Activated T-helper 17 cell treated with anti-CD3 and anti-CD28 coated beads, Interleukin-2, amount 50 U/mL, for 72 hours (primary cell): ENCODE measurements at regions not wholly inside any gene's neighbourhood (a gene's known extent, or its start where the extent isn't known, plus 50 kb on each side); places are given as distances from the start of the nearest gene placed in this dataset.

ENCODE experiments used
- ATAC-seq: fragments of 150-1000 bp; cut with Tn5 transposase; replicated peaks from 2 replicates; pipeline ENCODE4 v1.10.0; 2021; ENCODE audit warnings: mild to moderate bottlenecking, moderate library complexity
- H3K27ac Mint-ChIP-seq: one replicate; pipeline ENCODE4 v1.8.0; 2022; ENCODE audit warnings: mixed read lengths
- H3K27me3 Mint-ChIP-seq: one replicate; pipeline ENCODE4 v1.8.0; 2022; ENCODE audit warnings: mixed read lengths
- H3K36me3 Mint-ChIP-seq: one replicate; pipeline ENCODE4 v1.8.0; 2022; ENCODE audit warnings: low read depth, mild to moderate bottlenecking, mixed read lengths
- H3K4me1 Mint-ChIP-seq: one replicate; pipeline ENCODE4 v1.8.0; 2022; ENCODE audit warnings: mixed read lengths
- H3K4me3 Mint-ChIP-seq: one replicate; pipeline ENCODE4 v1.8.0; 2022; ENCODE audit warnings: mild to moderate bottlenecking, mixed read lengths
- H3K9me3 Mint-ChIP-seq: one replicate; pipeline ENCODE4 v1.8.0; 2022; ENCODE audit warnings: mixed read lengths

GRCh38 chr22:47446821-47447810 lies 684.7 kb downstream of the TBC1D22A start:
- peaks cover 5% of the 10 kb centered on the region for H3K4me1 Mint-ChIP-seq
- no peak for ATAC-seq
- no peaks in the 10 kb centered on the region for H3K9me3 Mint-ChIP-seq
- no peak overlapping the region for H3K4me3 Mint-ChIP-seq
- H3K27me3 Mint-ChIP-seq = peaks cover 5% of the 10 kb centered on the region
- no peaks in the 10 kb centered on the region for H3K36me3 Mint-ChIP-seq
- no peak overlapping the region for H3K27ac Mint-ChIP-seq

GRCh38 chr22:47446331-47446730 lies 683.9 kb downstream of the TBC1D22A start:
- Mint-ChIP-seq H3K36me3 (no peaks in the 10 kb centered on the region), H3K27ac (no peak overlapping the region), H3K9me3 (no peaks in the 10 kb centered on the region), H3K4me1 (peaks cover 5% of the 10 kb centered on the region), H3K4me3 (no peak overlapping the region), H3K27me3 (peaks cover 5% of the 10 kb centered on the region)
- ATAC-seq = no peak

GRCh38 chr22:47445716-47446290 lies 683.4 kb downstream of the TBC1D22A start:
- Mint-ChIP-seq H3K36me3 (no peaks in the 10 kb centered on the region), H3K27ac (no peak overlapping the region), H3K27me3 (peaks cover 5% of the 10 kb centered on the region), H3K4me3 (no peak overlapping the region), H3K4me1 (peaks cover 5% of the 10 kb centered on the region), H3K9me3 (no peaks in the 10 kb centered on the region)
- ATAC-seq = no peak

GRCh38 chr22:47445212-47445611 lies 682.8 kb downstream of the TBC1D22A start:
- peaks cover 4% of the 10 kb centered on the region for H3K9me3 Mint-ChIP-seq
- H3K4me3 Mint-ChIP-seq = no peak overlapping the region
- H3K27ac Mint-ChIP-seq = no peak overlapping the region
- peaks cover 5% of the 10 kb centered on the region for H3K27me3 Mint-ChIP-seq
- ATAC-seq = no peak
- H3K36me3 Mint-ChIP-seq = no peaks in the 10 kb centered on the region
- H3K4me1 Mint-ChIP-seq = peaks cover 5% of the 10 kb centered on the region

- Mint-ChIP-seq H3K9me3 (peaks cover 6% of the 10 kb centered on the region), H3K4me3 (no peak overlapping the region), H3K4me1 (peaks cover 5% of the 10 kb centered on the region), H3K27ac (no peak overlapping the region), H3K36me3 (no peaks in the 10 kb centered on the region), H3K27me3 (peaks cover 5% of the 10 kb centered on the region)
- ATAC-seq = no peak
Observed at GRCh38 chr22:47444746-47445065, 682.3 kb downstream of the TBC1D22A start.

- H3K4me1 Mint-ChIP-seq = peaks cover 5% of the 10 kb centered on the region
- H3K27ac Mint-ChIP-seq = no peak overlapping the region
- H3K9me3 Mint-ChIP-seq = peaks cover 6% of the 10 kb centered on the region
- no peak overlapping the region for H3K4me3 Mint-ChIP-seq
- no peaks in the 10 kb centered on the region for H3K36me3 Mint-ChIP-seq
- ATAC-seq = no peak
- peaks cover 5% of the 10 kb centered on the region for H3K27me3 Mint-ChIP-seq
Observed at GRCh38 chr22:47443836-47444745, 681.6 kb downstream of the TBC1D22A start.

GRCh38 chr22:47442821-47443220 lies 680.4 kb downstream of the TBC1D22A start:
- H3K27me3 Mint-ChIP-seq = peaks cover 5% of the 10 kb centered on the region
- H3K27ac Mint-ChIP-seq = no peak overlapping the region
- no peak overlapping the region for H3K4me3 Mint-ChIP-seq
- peaks cover 5% of the 10 kb centered on the region for H3K4me1 Mint-ChIP-seq
- no peaks in the 10 kb centered on the region for H3K36me3 Mint-ChIP-seq
- H3K9me3 Mint-ChIP-seq = peaks cover 6% of the 10 kb centered on the region
- ATAC-seq = no peak

- no peaks in the 10 kb centered on the region for H3K4me1 Mint-ChIP-seq
- H3K36me3 Mint-ChIP-seq = no peaks in the 10 kb centered on the region
- no peak overlapping the region for H3K4me3 Mint-ChIP-seq
- no peak overlapping the region for H3K27ac Mint-ChIP-seq
- peaks cover 11% of the 10 kb centered on the region for H3K9me3 Mint-ChIP-seq
- no peak for ATAC-seq
- peaks cover 3% of the 10 kb centered on the region for H3K27me3 Mint-ChIP-seq
Observed at GRCh38 chr22:47439643-47440265, 677.3 kb downstream of the TBC1D22A start.

GRCh38 chr22:47437636-47438035 lies 675.2 kb downstream of the TBC1D22A start:
- Mint-ChIP-seq H3K36me3 (no peaks in the 10 kb centered on the region), H3K27me3 (peaks cover 3% of the 10 kb centered on the region), H3K27ac (no peak overlapping the region), H3K9me3 (peaks cover 11% of the 10 kb centered on the region), H3K4me1 (no peaks in the 10 kb centered on the region), H3K4me3 (no peak overlapping the region)
- no peak for ATAC-seq

- Mint-ChIP-seq H3K27ac (no peak overlapping the region), H3K4me1 (no peaks in the 10 kb centered on the region), H3K36me3 (no peaks in the 10 kb centered on the region), H3K27me3 (peaks cover 3% of the 10 kb centered on the region), H3K4me3 (no peak overlapping the region), H3K9me3 (peaks cover 11% of the 10 kb centered on the region)
- ATAC-seq = no peak
Observed at GRCh38 chr22:47437110-47437509, 674.7 kb downstream of the TBC1D22A start.

GRCh38 chr22:47435826-47436225 lies 673.4 kb downstream of the TBC1D22A start:
- Mint-ChIP-seq H3K9me3 (peaks cover 11% of the 10 kb centered on the region), H3K36me3 (no peaks in the 10 kb centered on the region), H3K4me1 (no peaks in the 10 kb centered on the region), H3K4me3 (no peak overlapping the region), H3K27me3 (peaks cover 3% of the 10 kb centered on the region), H3K27ac (no peak overlapping the region)
- no peak for ATAC-seq

GRCh38 chr22:47435204-47435487 lies 672.7 kb downstream of the TBC1D22A start:
- Mint-ChIP-seq H3K27ac (no peak overlapping the region), H3K36me3 (no peaks in the 10 kb centered on the region), H3K4me3 (no peak overlapping the region), H3K9me3 (peaks cover 7% of the 10 kb centered on the region), H3K27me3 (peaks cover 3% of the 10 kb centered on the region), H3K4me1 (no peaks in the 10 kb centered on the region)
- ATAC-seq = no peak

GRCh38 chr22:47434336-47435203 lies 672.1 kb downstream of the TBC1D22A start:
- Mint-ChIP-seq H3K4me1 (no peaks in the 10 kb centered on the region), H3K27ac (no peak overlapping the region), H3K27me3 (peaks cover 3% of the 10 kb centered on the region), H3K36me3 (no peaks in the 10 kb centered on the region), H3K9me3 (peaks cover 7% of the 10 kb centered on the region), H3K4me3 (no peak overlapping the region)
- no peak for ATAC-seq
